IMR-90 (cell line): ENCODE measurements at regions not wholly inside any gene's neighbourhood (a gene's known extent, or its start where the extent isn't known, plus 50 kb on each side); places are given as distances from the start of the nearest gene placed in this dataset.

Experiments used
- ATAC-seq: fragments of 200-7000 bp; cut with Tn5 transposase; 2 replicates; pipeline ENCODE4 v1.9.1; 2020; ENCODE audit warnings: low read depth, mild to moderate bottlenecking, moderate library complexity
- BruUV-seq: library from RNA; stranded (reverse); fragments of 400-500 nt; replicated peaks from 2 replicates; lab custom pipeline; 2021; lab: Mats Ljungman, UMichigan
- CTCF ChIA-PET: fragments of 300-600 bp; formaldehyde crosslinking; extraction: SDS; loops from one replicate; lab custom pipeline; 2021; ENCODE audit warnings: antibody characterized with exemption; lab: Yijun Ruan, JAX
- POLR2A ChIA-PET: fragments of 300-600 bp; sonication (Branson Sonifier 250); formaldehyde crosslinking; loops from one replicate; lab custom pipeline; 2022; ENCODE audit warnings: antibody characterized with exemption; ENCODE audit not compliant: unreplicated experiment; lab: Charles Lee
- DNase-seq: peaks from one replicate; pipeline ENCODE4 v3.0.0; 2013
- H2AFZ ChIP-seq: replicated peaks from 2 replicates; pipeline ENCODE3; 2013; ENCODE audit warnings: low read length, mild to moderate bottlenecking; ENCODE audit not compliant: poor library complexity
- H2AK5ac ChIP-seq: 2 replicates; pipeline ENCODE4 v1.6.1; 2013; ENCODE audit warnings: low read depth, low read length, inconsistent platforms
- H2AK9ac ChIP-seq: replicated peaks from 2 replicates; pipeline ENCODE3; 2013; ENCODE audit warnings: mild to moderate bottlenecking, low read depth, low read length, moderate library complexity; ENCODE audit not compliant: poor library complexity
- H2BK120ac ChIP-seq: 2 replicates; pipeline ENCODE4 v1.6.1; 2013; ENCODE audit warnings: low read depth, low read length, inconsistent platforms
- H2BK15ac ChIP-seq: 3 replicates; pipeline ENCODE4 v1.6.1; 2013; ENCODE audit warnings: low read depth, low read length, inconsistent platforms
- H2BK20ac ChIP-seq: 2 replicates; pipeline ENCODE4 v1.6.1; 2013; ENCODE audit warnings: low read depth, mild to moderate bottlenecking, inconsistent platforms, low read length, moderate library complexity
- H2BK5ac ChIP-seq: 2 replicates; pipeline ENCODE4 v1.6.1; 2013; ENCODE audit warnings: mild to moderate bottlenecking, low read depth, low read length, inconsistent platforms; ENCODE audit not compliant: poor library complexity, severe bottlenecking
- H3K14ac ChIP-seq: replicated peaks from 2 replicates; pipeline ENCODE4 v1.6.1; 2013; ENCODE audit warnings: low read depth, low read length, inconsistent platforms
- H3K18ac ChIP-seq: 2 replicates; pipeline ENCODE4 v1.6.1; 2013; ENCODE audit warnings: low read depth, low read length, control low read depth
- H3K23ac ChIP-seq: 2 replicates; pipeline ENCODE4 v1.6.1; 2013; ENCODE audit warnings: low read depth, low read length, inconsistent platforms
- H3K27ac ChIP-seq: 2 replicates; pipeline ENCODE4 v1.5.1; 2013; ENCODE audit warnings: mild to moderate bottlenecking, control low read depth, low read length; ENCODE audit not compliant: insufficient read depth
- H3K27me3 ChIP-seq: 2 replicates; pipeline ENCODE4 v1.6.1; 2013; ENCODE audit warnings: low read length; ENCODE audit not compliant: control insufficient read depth, insufficient read depth
- H3K36me3 ChIP-seq: 2 replicates; pipeline ENCODE4 v1.6.1; 2013; ENCODE audit warnings: low read length, mixed read lengths; ENCODE audit not compliant: control insufficient read depth, insufficient read depth
- H3K4ac ChIP-seq: 2 replicates; pipeline ENCODE4 v1.6.1; 2013; ENCODE audit warnings: low read depth, low read length, inconsistent platforms
- H3K4me1 ChIP-seq: 2 replicates; pipeline ENCODE4 v1.6.1; 2013; ENCODE audit warnings: low read length, mixed read lengths; ENCODE audit not compliant: control insufficient read depth, insufficient read depth
- H3K4me2 ChIP-seq: 2 replicates; pipeline ENCODE4 v1.6.1; 2013; ENCODE audit warnings: low read depth, mild to moderate bottlenecking, control low read depth, low read length, moderate library complexity
- H3K4me3 ChIP-seq: 2 replicates; pipeline ENCODE4 v1.5.1; 2013; ENCODE audit warnings: low read depth, mild to moderate bottlenecking, control low read depth, low read length, moderate library complexity; ENCODE audit not compliant: insufficient read depth
- H3K56ac ChIP-seq: 2 replicates; pipeline ENCODE4 v1.6.1; 2013; ENCODE audit warnings: low read length, inconsistent platforms; ENCODE audit not compliant: insufficient read depth; ENCODE audit errors: extremely low read depth
- H3K79me1 ChIP-seq, 2 experiments: 2 replicates each; pipeline ENCODE4 v1.6.1; 2013; ENCODE audit warnings: low read length in 2 of 2, inconsistent platforms in 1 of 2, low read depth in 1 of 2
- H3K9ac ChIP-seq: 2 replicates; pipeline ENCODE4 v1.6.1; 2013; ENCODE audit warnings: low read depth, low read length, control low read depth
- H3K9me1 ChIP-seq: 2 replicates; pipeline ENCODE4 v1.6.1; 2013; ENCODE audit warnings: low read length, inconsistent platforms; ENCODE audit not compliant: insufficient read depth
- H3K9me3 ChIP-seq: 2 replicates; pipeline ENCODE4 v1.6.1; 2013; ENCODE audit warnings: low read length; ENCODE audit not compliant: control insufficient read depth, insufficient read depth
- H4K20me1 ChIP-seq: 2 replicates; pipeline ENCODE4 v1.6.1; 2013; ENCODE audit warnings: low read length, inconsistent platforms; ENCODE audit not compliant: insufficient read depth
- H4K5ac ChIP-seq: 2 replicates; pipeline ENCODE4 v1.6.1; 2013; ENCODE audit warnings: mild to moderate bottlenecking, low read depth, low read length, control low read depth
- H4K8ac ChIP-seq, 2 experiments: 2 replicates each; pipeline ENCODE4 v1.6.1; 2013; ENCODE audit warnings: low read depth in 2 of 2, low read length in 2 of 2, control low read depth in 1 of 2, inconsistent platforms in 1 of 2
- H4K91ac ChIP-seq: 2 replicates; pipeline ENCODE4 v1.6.1; 2013; ENCODE audit warnings: low read depth, low read length, inconsistent platforms; ENCODE audit not compliant: insufficient read depth
- BHLHE40 ChIP-seq: fragments of 150-350 bp; IDR thresholded peaks from 2 replicates; pipeline ENCODE4 v1.6.1; 2016; ENCODE audit warnings: mild to moderate bottlenecking, low read depth, low read length
- CHD1 ChIP-seq: IDR thresholded peaks from 2 replicates; pipeline ENCODE4 v1.6.1; 2012; ENCODE audit warnings: low read depth, low read length, improper control_type of control experiment
- CTCF ChIP-seq: conservative IDR thresholded peaks from 2 replicates; pipeline ENCODE4 v1.5.1; 2012; ENCODE audit warnings: mild to moderate bottlenecking, low read depth, low read length, improper control_type of control experiment
- ELK1 ChIP-seq: fragments of 150-350 bp; IDR thresholded peaks from 2 replicates; pipeline ENCODE4 v1.6.1; 2016; ENCODE audit warnings: low read depth, mild to moderate bottlenecking, low read length, moderate library complexity, borderline replicate concordance
- FOS ChIP-seq: fragments of 150-350 bp; IDR thresholded peaks from 2 replicates; pipeline ENCODE4 v1.6.1; 2016; ENCODE audit warnings: low read depth, low read length
- MAFK ChIP-seq: IDR thresholded peaks from 2 replicates; pipeline ENCODE4 v1.6.1; 2012; ENCODE audit warnings: low read depth, low read length, improper control_type of control experiment
- MAZ ChIP-seq: IDR thresholded peaks from 2 replicates; pipeline ENCODE4 v1.6.1; 2012; ENCODE audit warnings: low read depth, mild to moderate bottlenecking, low read length, improper control_type of control experiment, moderate library complexity, borderline replicate concordance
- MXI1 ChIP-seq: IDR thresholded peaks from 2 replicates; pipeline ENCODE4 v1.6.1; 2012; ENCODE audit warnings: low read depth, mild to moderate bottlenecking, low read length, moderate library complexity, borderline replicate concordance
- POLR2A ChIP-seq: IDR thresholded peaks from 2 replicates; pipeline ENCODE4 v1.6.1; 2012; ENCODE audit warnings: mild to moderate bottlenecking, low read depth, low read length
- RAD21 ChIP-seq: IDR thresholded peaks from 2 replicates; pipeline ENCODE4 v1.6.1; 2012; ENCODE audit warnings: low read length, improper control_type of control experiment
- RCOR1 ChIP-seq: IDR thresholded peaks from 2 replicates; pipeline ENCODE4 v1.6.1; 2012; ENCODE audit warnings: mild to moderate bottlenecking, low read length, improper control_type of control experiment; ENCODE audit not compliant: insufficient replicate concordance
- SMC3 ChIP-seq: fragments of 150-350 bp; IDR thresholded peaks from 2 replicates; pipeline ENCODE4 v1.6.1; 2016; ENCODE audit warnings: low read depth, mild to moderate bottlenecking, antibody characterized with exemption, low read length, moderate library complexity
- USF2 ChIP-seq: fragments of 150-350 bp; IDR thresholded peaks from 2 replicates; pipeline ENCODE4 v1.6.1; 2017; ENCODE audit warnings: mild to moderate bottlenecking, antibody characterized with exemption, low read length, low read depth
- WGBS, 2 experiments: methylation state at CpG; one replicate each; pipeline versions ENCODE4 v1.1.5 to v1.1.7; 2013; ENCODE audit warnings: missing lambda C conversion rate in 2 of 2; ENCODE audit not compliant: insufficient read length in 1 of 2; ENCODE audit errors: extremely low coverage in 2 of 2; 5-methylcytosine and 5-hydroxymethylcytosine counted together
- dilution Hi-C: fragments of 300-500 bp; cut with HindIII; formaldehyde crosslinking; loops from one replicate; pipeline ENCODE4 v1.14.3; 2018; ENCODE audit warnings: low sequenced_read_pairs; ENCODE audit not compliant: unreplicated experiment
- in situ Hi-C: fragments of 300-500 bp; cut with MboI; formaldehyde crosslinking; loops from 3 replicates; pipeline ENCODE4 v1.14.3; 2019; ENCODE audit warnings: low sequenced_read_pairs, inconsistent platforms, mixed read lengths
- intact Hi-C: fragments of 100-400 bp; cut with micrococcal nuclease; formaldehyde crosslinking; loops from 2 replicates; pipeline ENCODE4 v1.10.0; 2022

GRCh38 chr4:171636606-171637005 is 176.6 kb upstream of the GALNTL6 start:
- Histone ChIP-seq H3K27me3 (no peaks in the 10 kb centered on the region), H2BK5ac (no peak overlapping the region), H3K27ac (no peak overlapping the region), H3K23ac (no peak overlapping the region), H2BK20ac (no peak overlapping the region), H4K8ac (no peak overlapping the region), H4K20me1 (no peaks in the 10 kb centered on the region), H3K18ac (no peak overlapping the region), H3K36me3 (no peaks in the 10 kb centered on the region), H4K5ac (no peak overlapping the region), H3K4me3 (no peak overlapping the region), H3K9ac (no peak overlapping the region), H3K9me1 (no peaks in the 10 kb centered on the region), H3K9me3 (peaks cover 5% of the 10 kb centered on the region; the same call in 1 of the 2 replicates), H2AFZ (no peak overlapping the region), H2BK15ac (no peak overlapping the region), H2BK120ac (no peak overlapping the region), H2AK5ac (no peak overlapping the region), H3K56ac (no peak overlapping the region), H3K14ac (no peak overlapping the region), H3K4me1 (no peaks in the 10 kb centered on the region), H4K91ac (no peak overlapping the region), H3K4me2 (no peak overlapping the region), H2AK9ac (no peak overlapping the region), H3K4ac (no peak overlapping the region), H3K79me1 (no peaks in the 10 kb centered on the region)
- no CpG with 5 or more reads among the region's 2 CpGs for WGBS, 2 experiments
- ChIA-PET POLR2A (no interaction called here), CTCF (no interaction called here)
- intact Hi-C loops = no loop called here
- ATAC-seq (no peak), DNase-seq (no peak)
- no peak for TF ChIP-seq CHD1
- no peak for TF ChIP-seq MXI1
- TF ChIP-seq BHLHE40 = no peak
- TF ChIP-seq USF2 = no peak
- no peak for TF ChIP-seq FOS
- no peak for TF ChIP-seq MAZ
- no peak for TF ChIP-seq RAD21
- TF ChIP-seq POLR2A = no peak
- no peak for TF ChIP-seq RCOR1
- TF ChIP-seq SMC3 = no peak
- TF ChIP-seq ELK1 = no peak
- no peak for TF ChIP-seq MAFK
- TF ChIP-seq CTCF = no peak
- in situ Hi-C loops = no loop called here
- BruUV-seq = no TSS peak
- dilution Hi-C loops = no loop called here
